ENCODE measurements at regions not wholly inside any gene's neighbourhood (a gene's known extent, or its start where the extent isn't known, plus 50 kb on each side); places are given as distances from the start of the nearest gene placed in this dataset.

DNA sequence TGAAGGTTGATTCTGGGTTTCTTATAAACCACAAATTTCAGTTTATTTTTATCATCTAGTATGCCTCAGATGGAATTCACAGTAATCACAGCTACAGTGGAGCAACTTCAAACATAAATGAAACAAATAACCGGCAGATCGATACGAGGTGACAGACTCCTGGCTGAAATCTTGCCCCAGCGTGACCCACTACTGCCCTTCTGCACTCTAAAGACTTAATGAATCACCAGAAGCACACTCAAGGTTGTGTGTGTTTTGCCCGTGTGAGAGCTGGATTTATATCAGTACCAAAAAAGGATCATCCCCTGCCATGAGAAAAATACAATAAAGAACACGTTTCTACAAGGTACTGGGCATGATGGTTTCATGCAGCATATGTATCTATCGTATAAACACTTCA is 161.7 kb downstream of the KLF12 start:
- no peaks in the 10 kb centered on the region for H3K36me3 Mint-ChIP-seq
- no peak for DNase-seq (ENCODE audit: low spot score)
- no peaks in the 10 kb centered on the region for H3K9me3 Mint-ChIP-seq
- H3K4me3 Mint-ChIP-seq, result no peak overlapping the region
- TF ChIP-seq MYBL2 (CRISPR knock-in tag; IDR thresholded peaks at IDR 0.05) (no peak), ZNF138 (CRISPR knock-in tag; conservative IDR thresholded peaks at IDR 0.05) (no peak), KAT7 (CRISPR knock-in tag; IDR thresholded peaks at IDR 0.05; ENCODE audit: borderline replicate concordance) (no peak), ZNF671 (CRISPR knock-in tag; IDR thresholded peaks at IDR 0.05) (no peak), JUN (CRISPR knock-in tag; IDR thresholded peaks at IDR 0.05) (no peak), ZNF121 (CRISPR knock-in tag; IDR thresholded peaks at IDR 0.05) (no peak), SMAD3 (CRISPR knock-in tag; IDR thresholded peaks at IDR 0.05; ENCODE audit: borderline replicate concordance) (no peak)
- TF ChIP-seq, protein P1, sequence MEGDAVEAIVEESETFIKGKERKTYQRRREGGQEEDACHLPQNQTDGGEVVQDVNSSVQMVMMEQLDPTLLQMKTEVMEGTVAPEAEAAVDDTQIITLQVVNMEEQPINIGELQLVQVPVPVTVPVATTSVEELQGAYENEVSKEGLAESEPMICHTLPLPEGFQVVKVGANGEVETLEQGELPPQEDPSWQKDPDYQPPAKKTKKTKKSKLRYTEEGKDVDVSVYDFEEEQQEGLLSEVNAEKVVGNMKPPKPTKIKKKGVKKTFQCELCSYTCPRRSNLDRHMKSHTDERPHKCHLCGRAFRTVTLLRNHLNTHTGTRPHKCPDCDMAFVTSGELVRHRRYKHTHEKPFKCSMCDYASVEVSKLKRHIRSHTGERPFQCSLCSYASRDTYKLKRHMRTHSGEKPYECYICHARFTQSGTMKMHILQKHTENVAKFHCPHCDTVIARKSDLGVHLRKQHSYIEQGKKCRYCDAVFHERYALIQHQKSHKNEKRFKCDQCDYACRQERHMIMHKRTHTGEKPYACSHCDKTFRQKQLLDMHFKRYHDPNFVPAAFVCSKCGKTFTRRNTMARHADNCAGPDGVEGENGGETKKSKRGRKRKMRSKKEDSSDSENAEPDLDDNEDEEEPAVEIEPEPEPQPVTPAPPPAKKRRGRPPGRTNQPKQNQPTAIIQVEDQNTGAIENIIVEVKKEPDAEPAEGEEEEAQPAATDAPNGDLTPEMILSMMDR (IDR thresholded peaks at IDR 0.05), result no peak
- TF ChIP-seq, protein P2, sequence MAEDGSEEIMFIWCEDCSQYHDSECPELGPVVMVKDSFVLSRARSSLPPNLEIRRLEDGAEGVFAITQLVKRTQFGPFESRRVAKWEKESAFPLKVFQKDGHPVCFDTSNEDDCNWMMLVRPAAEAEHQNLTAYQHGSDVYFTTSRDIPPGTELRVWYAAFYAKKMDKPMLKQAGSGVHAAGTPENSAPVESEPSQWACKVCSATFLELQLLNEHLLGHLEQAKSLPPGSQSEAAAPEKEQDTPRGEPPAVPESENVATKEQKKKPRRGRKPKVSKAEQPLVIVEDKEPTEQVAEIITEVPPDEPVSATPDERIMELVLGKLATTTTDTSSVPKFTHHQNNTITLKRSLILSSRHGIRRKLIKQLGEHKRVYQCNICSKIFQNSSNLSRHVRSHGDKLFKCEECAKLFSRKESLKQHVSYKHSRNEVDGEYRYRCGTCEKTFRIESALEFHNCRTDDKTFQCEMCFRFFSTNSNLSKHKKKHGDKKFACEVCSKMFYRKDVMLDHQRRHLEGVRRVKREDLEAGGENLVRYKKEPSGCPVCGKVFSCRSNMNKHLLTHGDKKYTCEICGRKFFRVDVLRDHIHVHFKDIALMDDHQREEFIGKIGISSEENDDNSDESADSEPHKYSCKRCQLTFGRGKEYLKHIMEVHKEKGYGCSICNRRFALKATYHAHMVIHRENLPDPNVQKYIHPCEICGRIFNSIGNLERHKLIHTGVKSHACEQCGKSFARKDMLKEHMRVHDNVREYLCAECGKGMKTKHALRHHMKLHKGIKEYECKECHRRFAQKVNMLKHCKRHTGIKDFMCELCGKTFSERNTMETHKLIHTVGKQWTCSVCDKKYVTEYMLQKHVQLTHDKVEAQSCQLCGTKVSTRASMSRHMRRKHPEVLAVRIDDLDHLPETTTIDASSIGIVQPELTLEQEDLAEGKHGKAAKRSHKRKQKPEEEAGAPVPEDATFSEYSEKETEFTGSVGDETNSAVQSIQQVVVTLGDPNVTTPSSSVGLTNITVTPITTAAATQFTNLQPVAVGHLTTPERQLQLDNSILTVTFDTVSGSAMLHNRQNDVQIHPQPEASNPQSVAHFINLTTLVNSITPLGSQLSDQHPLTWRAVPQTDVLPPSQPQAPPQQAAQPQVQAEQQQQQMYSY (CRISPR knock-in tag; IDR thresholded peaks at IDR 0.05), result no peak
- CTCF ChIA-PET, result interaction anchor here (1.0 to 1.1 kb wide), 2 partner anchors 12 to 314 kb away, joined by 3 to 4 read pairs; no protein-coding TSS in a partner anchor
- ATAC-seq, result no peak
- POLR2A ChIA-PET, result no interaction called here
- H3K27ac Mint-ChIP-seq, result peak overlapping the region; percentile 34; the same call in 1 of the 2 replicates
- peaks cover 44% of the 10 kb centered on the region for H3K4me1 Mint-ChIP-seq
- H3K27me3 Mint-ChIP-seq (ENCODE audit: low read depth), result no peaks in the 10 kb centered on the region

DNA sequence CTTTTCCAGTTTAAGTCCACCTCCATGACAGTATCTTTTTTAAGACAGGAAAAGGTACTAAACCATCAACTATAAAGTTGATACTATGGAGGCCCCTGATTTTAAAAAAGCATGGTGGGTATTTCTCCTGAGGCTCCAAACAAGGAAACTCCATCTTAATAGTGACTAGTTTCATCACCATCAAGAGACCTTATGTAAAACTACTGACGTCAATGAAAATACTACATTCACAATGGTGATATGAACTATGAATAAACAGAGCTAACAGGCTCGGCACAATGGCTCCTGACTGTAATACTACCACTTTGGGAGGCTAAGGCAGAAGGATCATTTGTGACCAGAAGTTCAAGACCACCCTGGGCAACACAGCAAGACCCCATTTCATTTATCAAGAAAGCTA is 162.7 kb downstream of the KLF12 start:
- POLR2A ChIA-PET, result no interaction called here
- CTCF ChIA-PET, result no interaction called here
- Mint-ChIP-seq H3K4me3 (no peak overlapping the region), H3K9me3 (no peaks in the 10 kb centered on the region), H3K4me1 (peaks cover 51% of the 10 kb centered on the region), H3K27me3 (ENCODE audit: low read depth) (no peaks in the 10 kb centered on the region), H3K36me3 (no peaks in the 10 kb centered on the region), H3K27ac (no peak overlapping the region)
- ATAC-seq (no peak), DNase-seq (ENCODE audit: low spot score) (no peak)
- 0 out of 2 replicates have a peak, but pooled peaks have one; percentile 9 for TF ChIP-seq ZNF121 (CRISPR knock-in tag; IDR thresholded peaks at IDR 0.05)
- TF ChIP-seq ZNF671 (CRISPR knock-in tag; IDR thresholded peaks at IDR 0.05), result no peak

DNA sequence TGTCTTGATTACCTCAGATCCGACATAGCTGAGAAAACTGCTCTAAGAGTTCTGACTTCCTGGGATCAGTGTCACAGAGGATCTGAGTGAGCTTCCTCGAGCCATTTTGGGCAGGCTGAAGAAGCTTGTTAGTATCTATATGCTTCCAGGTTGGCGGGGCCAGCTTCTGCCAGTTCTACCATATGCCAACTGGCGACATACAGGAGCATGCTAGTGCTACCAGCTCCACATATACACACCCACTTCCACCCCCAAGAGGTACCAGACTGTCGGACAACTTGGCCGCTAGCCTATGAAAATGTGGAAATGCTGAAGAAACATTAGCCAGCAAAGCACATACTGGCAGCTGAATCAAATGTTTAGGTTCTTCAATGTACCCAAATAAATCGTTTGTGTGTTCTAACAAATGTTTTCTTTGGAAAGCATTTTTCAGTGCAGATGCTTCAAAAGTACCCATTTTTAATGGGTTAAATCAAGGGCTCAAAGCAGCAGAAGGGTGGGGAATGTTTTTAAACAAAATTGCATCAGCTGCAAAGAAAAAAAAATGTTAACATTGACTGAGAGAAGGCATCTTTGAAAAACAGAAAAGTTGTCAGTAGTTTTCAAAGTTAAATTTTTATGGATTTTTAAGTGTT is 163.7 kb downstream of the KLF12 start:
- no peak for DNase-seq (ENCODE audit: low spot score)
- no peaks in the 10 kb centered on the region for H3K27me3 Mint-ChIP-seq (ENCODE audit: low read depth)
- TF ChIP-seq KAT7 (CRISPR knock-in tag; IDR thresholded peaks at IDR 0.05; ENCODE audit: borderline replicate concordance) (no peak), ETV6 (CRISPR knock-in tag; IDR thresholded peaks at IDR 0.05) (no peak), RELA (CRISPR knock-in tag; IDR thresholded peaks at IDR 0.05; ENCODE audit: borderline replicate concordance) (no peak), ATF1 (CRISPR knock-in tag; IDR thresholded peaks at IDR 0.05) (no peak), ZNF317 (CRISPR knock-in tag; IDR thresholded peaks at IDR 0.05; ENCODE audit: borderline replicate concordance, low read depth) (no peak), NR3C1 (CRISPR knock-in tag; conservative IDR thresholded peaks at IDR 0.05; ENCODE audit: low read depth) (no peak), CBFB (CRISPR knock-in tag; IDR thresholded peaks at IDR 0.05; ENCODE audit: low read depth) (no peak), ESRRA (CRISPR knock-in tag; IDR thresholded peaks at IDR 0.05; ENCODE audit: borderline replicate concordance) (no peak), RORB (CRISPR knock-in tag; IDR thresholded peaks at IDR 0.05) (no peak), TCF7 (CRISPR knock-in tag; IDR thresholded peaks at IDR 0.05; ENCODE audit: low read depth) (no peak)
- TF ChIP-seq, protein P3, sequence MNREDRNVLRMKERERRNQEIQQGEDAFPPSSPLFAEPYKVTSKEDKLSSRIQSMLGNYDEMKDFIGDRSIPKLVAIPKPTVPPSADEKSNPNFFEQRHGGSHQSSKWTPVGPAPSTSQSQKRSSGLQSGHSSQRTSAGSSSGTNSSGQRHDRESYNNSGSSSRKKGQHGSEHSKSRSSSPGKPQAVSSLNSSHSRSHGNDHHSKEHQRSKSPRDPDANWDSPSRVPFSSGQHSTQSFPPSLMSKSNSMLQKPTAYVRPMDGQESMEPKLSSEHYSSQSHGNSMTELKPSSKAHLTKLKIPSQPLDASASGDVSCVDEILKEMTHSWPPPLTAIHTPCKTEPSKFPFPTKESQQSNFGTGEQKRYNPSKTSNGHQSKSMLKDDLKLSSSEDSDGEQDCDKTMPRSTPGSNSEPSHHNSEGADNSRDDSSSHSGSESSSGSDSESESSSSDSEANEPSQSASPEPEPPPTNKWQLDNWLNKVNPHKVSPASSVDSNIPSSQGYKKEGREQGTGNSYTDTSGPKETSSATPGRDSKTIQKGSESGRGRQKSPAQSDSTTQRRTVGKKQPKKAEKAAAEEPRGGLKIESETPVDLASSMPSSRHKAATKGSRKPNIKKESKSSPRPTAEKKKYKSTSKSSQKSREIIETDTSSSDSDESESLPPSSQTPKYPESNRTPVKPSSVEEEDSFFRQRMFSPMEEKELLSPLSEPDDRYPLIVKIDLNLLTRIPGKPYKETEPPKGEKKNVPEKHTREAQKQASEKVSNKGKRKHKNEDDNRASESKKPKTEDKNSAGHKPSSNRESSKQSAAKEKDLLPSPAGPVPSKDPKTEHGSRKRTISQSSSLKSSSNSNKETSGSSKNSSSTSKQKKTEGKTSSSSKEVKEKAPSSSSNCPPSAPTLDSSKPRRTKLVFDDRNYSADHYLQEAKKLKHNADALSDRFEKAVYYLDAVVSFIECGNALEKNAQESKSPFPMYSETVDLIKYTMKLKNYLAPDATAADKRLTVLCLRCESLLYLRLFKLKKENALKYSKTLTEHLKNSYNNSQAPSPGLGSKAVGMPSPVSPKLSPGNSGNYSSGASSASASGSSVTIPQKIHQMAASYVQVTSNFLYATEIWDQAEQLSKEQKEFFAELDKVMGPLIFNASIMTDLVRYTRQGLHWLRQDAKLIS (CRISPR knock-in tag; IDR thresholded peaks at IDR 0.05; ENCODE audit: borderline replicate concordance), result no peak
- TF ChIP-seq, protein P4, sequence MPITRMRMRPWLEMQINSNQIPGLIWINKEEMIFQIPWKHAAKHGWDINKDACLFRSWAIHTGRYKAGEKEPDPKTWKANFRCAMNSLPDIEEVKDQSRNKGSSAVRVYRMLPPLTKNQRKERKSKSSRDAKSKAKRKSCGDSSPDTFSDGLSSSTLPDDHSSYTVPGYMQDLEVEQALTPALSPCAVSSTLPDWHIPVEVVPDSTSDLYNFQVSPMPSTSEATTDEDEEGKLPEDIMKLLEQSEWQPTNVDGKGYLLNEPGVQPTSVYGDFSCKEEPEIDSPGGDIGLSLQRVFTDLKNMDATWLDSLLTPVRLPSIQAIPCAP (CRISPR knock-in tag; IDR thresholded peaks at IDR 0.05), result no peak
- ATAC-seq, result no peak
- H3K4me3 Mint-ChIP-seq, result no peak overlapping the region
- POLR2A ChIA-PET, result no interaction called here
- H3K27ac Mint-ChIP-seq, result no peak overlapping the region
- peaks cover 46% of the 10 kb centered on the region for H3K4me1 Mint-ChIP-seq
- no peaks in the 10 kb centered on the region for H3K9me3 Mint-ChIP-seq
- CTCF ChIA-PET, result no interaction called here
- no peaks in the 10 kb centered on the region for H3K36me3 Mint-ChIP-seq

Data from WTC11 (cell line).